Fibroblast of pulmonary artery (primary cell): ENCODE measurements at regions not wholly inside any gene's neighbourhood (a gene's known extent, or its start where the extent isn't known, plus 50 kb on each side); places are given as distances from the start of the nearest gene placed in this dataset.

Source experiments
- DNase-seq: peaks from one replicate; pipeline ENCODE4 v3.0.0-alpha.2; 2010; ENCODE audit warnings: low read depth
- H3K4me3 ChIP-seq: replicated peaks from 2 replicates; pipeline ENCODE4 v1.5.1; 2011; ENCODE audit warnings: low read depth, mild to moderate bottlenecking, control low read depth, low read length, moderate library complexity
- TF ChIP-seq, protein P1 (sequence below): IDR thresholded peaks from 2 replicates; pipeline ENCODE4 v1.5.1; 2011; ENCODE audit warnings: mild to moderate bottlenecking, control low read depth, low read length, inconsistent platforms; ENCODE audit errors: missing control alignments

DNA sequence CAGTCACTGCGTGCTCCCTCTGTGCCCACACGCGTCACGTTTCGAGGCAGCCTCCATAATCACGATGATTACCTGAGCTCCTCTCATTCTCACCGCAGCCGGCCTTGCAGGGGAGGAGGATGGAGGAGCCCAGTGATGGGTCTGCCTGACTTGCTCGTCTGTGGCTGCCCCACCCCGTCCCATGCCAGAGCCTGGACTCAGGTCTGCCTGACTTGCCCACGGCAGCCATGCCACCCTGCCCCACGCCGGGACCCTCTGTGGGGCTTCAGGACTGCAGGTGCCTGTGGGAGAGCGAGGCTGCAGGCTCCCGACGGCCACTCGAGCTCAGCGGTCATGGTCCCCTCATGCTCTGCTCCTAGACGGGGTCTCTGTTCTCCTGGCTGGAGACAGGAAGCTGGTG, 1025.1 kb downstream of the BRD1 start:
- TF ChIP-seq, protein P1, sequence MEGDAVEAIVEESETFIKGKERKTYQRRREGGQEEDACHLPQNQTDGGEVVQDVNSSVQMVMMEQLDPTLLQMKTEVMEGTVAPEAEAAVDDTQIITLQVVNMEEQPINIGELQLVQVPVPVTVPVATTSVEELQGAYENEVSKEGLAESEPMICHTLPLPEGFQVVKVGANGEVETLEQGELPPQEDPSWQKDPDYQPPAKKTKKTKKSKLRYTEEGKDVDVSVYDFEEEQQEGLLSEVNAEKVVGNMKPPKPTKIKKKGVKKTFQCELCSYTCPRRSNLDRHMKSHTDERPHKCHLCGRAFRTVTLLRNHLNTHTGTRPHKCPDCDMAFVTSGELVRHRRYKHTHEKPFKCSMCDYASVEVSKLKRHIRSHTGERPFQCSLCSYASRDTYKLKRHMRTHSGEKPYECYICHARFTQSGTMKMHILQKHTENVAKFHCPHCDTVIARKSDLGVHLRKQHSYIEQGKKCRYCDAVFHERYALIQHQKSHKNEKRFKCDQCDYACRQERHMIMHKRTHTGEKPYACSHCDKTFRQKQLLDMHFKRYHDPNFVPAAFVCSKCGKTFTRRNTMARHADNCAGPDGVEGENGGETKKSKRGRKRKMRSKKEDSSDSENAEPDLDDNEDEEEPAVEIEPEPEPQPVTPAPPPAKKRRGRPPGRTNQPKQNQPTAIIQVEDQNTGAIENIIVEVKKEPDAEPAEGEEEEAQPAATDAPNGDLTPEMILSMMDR = no peak
- no peak for DNase-seq
- no peak overlapping the region for H3K4me3 ChIP-seq

DNA sequence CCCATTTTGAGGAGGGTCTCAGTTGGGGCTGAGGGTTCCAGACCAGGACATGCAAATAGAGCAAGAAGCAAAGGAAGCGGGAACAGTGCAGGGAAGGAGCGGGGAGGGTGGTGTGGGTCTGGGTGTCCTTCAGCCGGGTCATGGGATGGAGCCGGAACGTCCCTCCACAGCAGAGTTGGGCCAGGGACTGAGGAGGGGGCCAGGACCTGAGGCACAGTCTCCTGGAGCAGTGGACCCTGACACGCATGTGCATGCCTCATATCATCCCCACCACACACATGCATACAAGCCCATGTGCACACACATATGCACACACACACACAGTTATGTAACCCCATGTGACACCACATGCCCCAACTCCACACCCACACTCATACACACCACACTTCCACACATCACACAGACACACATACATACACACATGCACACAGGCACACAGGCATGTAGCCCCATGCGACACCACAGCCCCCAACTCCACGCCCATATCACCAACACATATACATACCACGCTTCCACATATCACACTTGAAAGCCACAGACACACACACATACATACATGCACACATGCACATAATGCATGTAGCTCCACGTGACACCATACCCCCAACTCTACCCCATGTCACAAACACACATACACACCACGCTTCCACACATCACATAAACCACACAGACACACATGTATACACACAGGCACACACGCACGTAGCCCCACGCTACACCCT, 1026.6 kb downstream of the BRD1 start:
- TF ChIP-seq, protein P1 = no peak
- no peak for DNase-seq
- no peak overlapping the region for H3K4me3 ChIP-seq

DNA sequence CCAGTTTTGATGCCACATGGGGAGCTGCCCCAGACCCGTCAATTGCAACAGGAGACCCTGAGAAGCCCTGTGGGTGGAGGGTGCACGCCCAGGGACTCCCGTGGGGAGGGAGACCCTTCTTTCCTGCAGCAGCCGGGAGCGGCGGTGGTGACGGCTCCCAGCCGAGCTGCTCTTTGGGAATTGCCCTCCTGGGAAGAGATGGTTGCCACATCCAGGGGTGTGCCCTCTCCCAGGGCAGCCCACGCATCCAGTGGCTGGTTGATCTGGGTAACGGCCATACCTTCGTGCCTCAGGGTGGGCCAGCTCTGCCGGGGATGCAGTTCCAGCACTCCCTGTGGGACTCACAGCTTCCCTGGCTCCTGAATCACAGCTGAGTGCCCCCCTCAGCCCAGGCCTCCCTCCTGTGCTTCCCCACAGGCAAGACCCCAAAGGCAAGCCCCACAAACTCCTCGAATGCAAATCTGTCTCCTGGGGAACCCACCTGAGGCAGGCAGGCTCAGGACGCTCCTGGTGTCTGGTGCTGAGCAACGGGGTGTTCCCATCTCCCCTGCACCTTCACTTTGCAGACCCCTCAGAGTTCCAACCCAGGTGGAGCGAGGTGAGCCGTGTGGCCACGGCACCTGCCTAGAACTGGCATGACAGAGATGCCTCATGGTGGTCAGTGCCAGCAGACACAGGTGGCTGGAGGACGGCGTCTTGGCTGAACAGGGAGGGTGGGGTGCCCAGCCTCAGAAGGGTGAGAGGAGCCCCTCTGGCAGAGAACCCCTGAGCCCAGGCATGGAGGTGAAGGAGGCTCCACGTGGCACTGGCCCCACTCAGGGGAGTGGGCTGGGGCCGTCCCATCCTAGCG, 1027.4 kb downstream of the BRD1 start:
- TF ChIP-seq, protein P1 = no peak
- no peak overlapping the region for H3K4me3 ChIP-seq
- DNase-seq = no peak

DNA sequence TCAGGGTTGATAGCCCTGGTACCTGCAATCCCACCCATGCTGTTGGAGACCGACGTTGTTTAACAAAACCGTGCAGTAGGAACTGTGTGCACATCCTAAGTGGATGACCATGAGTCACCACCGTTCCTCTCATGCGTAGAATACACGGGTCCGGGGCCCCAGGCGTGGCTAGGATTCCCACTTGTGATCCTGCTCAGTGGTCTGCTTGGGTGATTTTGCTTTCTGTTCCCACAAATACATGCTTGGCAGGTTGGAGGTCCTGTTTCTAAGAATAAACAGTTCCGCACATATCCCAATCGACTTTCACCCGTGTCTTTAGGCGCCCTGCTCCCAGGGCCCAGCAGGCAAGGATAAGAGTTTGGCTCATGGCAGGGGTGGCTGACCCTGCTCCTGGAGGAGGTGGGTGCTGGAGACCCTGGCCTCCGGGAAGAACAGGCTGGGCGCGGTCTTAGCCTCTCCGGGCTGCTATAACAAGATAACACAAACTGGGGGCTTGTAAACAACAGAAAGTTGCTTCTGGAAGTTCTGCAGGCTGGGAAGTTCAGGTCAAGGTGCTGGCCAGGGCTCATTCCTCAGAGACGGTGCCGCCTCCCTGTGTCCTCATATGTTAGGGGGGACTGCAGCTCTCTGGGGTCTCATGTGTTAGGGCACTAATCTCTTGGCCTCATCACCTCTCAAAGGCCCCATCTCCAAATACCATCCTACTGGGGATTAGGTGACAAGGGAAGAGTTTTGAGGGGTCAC, 1028.3 kb downstream of the BRD1 start:
- no peak overlapping the region for H3K4me3 ChIP-seq
- no peak for DNase-seq
- TF ChIP-seq, protein P1 = no peak

DNA sequence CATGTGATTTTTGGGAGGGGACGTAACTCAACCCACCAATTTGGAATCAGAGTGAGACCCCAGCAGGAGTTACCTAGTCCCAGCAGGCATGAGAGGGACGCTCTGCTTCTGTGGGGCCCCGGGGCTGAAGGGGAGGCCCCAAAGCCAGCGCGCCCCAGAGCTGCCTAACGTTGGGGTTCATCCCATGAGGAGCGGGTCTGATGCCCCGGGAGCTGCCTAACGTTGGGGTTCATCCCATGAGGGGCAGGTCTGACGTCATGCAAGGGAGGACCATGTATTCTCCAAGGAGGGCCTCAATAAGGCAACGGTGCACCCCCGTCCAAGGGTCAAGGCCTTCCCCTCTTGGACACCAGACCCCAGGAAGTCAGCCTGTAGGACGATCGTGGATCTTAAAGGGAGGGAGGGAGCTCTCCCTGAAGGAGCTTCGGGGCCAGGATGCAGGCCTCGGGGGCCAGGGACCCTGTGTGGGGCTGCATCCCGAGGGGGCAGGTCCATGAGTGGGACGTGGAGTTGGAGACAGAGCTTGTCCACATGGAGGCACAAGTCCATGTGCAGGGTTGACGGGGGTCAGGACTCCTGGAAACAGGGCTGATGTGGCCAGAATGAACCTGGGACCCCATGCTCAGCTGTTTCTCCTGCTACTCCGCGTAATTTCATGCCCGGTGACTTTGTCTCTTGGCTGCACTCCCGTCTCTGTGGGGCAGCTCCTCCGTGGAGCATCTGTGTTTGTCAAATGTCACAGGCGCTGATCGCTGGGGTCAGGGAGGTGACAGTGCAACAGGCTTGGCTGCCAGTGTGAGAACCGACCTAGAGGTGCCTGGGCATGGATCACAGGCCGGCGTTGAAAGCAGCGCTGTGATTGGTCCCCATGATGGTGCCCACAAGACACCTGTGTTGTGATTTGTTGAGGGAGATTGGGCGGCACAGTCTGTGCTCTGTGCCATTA, 1029.1 kb downstream of the BRD1 start:
- DNase-seq = no peak
- H3K4me3 ChIP-seq = no peak overlapping the region
- TF ChIP-seq, protein P1 = no peak

DNA sequence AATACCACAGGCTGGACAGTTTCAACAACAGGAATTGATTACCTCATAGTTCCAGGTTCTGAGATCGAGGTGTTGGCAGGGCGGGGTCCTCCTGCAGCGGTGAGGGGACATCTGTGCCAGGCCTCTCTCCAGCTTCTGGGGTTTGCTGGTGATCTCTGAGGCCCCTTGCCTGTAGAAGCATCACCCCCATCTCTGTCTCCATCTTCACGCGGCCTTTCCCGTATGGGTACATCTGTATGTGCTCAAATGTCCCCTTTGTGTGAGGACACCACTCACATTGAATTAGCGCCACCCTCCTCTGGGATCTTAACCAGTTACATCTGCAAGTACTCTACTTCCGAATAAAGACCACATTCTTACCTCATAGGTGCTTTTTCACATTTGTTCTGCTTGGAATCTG, 1029.9 kb downstream of the BRD1 start:
- DNase-seq = no peak
- H3K4me3 ChIP-seq = no peak overlapping the region
- TF ChIP-seq, protein P1 = no peak
